ENCODE measurements at regions not wholly inside any gene's neighbourhood (a gene's known extent, or its start where the extent isn't known, plus 50 kb on each side); places are given as distances from the start of the nearest gene placed in this dataset.

DNA sequence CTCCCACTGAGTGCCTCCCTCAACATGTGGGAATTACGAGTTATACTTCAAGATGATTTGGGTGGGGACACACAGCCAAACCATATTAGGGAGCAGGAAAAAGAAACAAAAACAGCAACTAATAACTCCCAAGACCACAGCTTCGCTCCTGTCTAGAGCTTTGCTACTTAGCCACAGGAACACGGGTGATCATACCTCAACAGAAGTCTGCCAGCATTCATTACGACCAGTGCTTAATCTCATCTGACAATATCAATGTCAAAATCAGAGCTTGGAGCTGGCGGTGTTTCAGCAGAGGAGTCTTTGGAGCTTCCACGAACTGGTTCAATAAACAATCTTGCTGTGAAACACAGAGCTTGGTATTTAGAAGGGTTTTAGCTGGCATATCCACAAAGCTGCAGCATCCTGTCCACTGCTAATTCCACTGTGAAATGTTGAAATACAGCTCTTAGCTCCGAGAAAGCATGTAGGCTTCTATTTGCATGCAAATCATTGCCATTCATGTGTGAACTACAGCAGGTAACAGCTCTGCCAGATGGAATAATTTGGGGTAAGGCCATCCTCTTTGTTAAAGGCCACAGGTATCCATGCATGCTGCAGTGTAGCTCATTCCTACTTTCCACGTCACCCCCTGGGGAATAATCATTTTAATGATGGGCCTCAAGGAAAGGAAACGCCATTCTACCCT lies 128.4 kb upstream of the GOT2 start:
- no peak for TF ChIP-seq PHB2 (IDR thresholded peaks at IDR 0.05; ENCODE audit: partially characterized antibody)
- TF ChIP-seq JUN (CRISPR knock-in tag; IDR thresholded peaks at IDR 0.05) = no peak
- TF ChIP-seq, protein P1, sequence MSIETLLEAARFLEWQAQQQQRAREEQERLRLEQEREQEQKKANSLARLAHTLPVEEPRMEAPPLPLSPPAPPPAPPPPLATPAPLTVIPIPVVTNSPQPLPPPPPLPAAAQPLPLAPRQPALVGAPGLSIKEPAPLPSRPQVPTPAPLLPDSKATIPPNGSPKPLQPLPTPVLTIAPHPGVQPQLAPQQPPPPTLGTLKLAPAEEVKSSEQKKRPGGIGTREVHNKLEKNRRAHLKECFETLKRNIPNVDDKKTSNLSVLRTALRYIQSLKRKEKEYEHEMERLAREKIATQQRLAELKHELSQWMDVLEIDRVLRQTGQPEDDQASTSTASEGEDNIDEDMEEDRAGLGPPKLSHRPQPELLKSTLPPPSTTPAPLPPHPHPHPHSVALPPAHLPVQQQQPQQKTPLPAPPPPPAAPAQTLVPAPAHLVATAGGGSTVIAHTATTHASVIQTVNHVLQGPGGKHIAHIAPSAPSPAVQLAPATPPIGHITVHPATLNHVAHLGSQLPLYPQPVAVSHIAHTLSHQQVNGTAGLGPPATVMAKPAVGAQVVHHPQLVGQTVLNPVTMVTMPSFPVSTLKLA (IDR thresholded peaks at IDR 0.05) = no peak

Measured in HepG2 (cell line).